Renal pelvis (tissue), 1 donor: ENCODE measurements at regions not wholly inside any gene's neighbourhood (a gene's known extent, or its start where the extent isn't known, plus 50 kb on each side); places are given as distances from the start of the nearest gene placed in this dataset.

Source experiments
- DNase-seq: peaks from one replicate; pipeline ENCODE4 v3.0.0-alpha.2; 2013

GRCh38 chr13:86946734-86947133 lies 724.4 kb upstream of the SLITRK5 start:
- DNase-seq: no peak

- DNase-seq: no peak
Observed at GRCh38 chr13:86954341-86954740, 716.8 kb upstream of the SLITRK5 start.

GRCh38 chr13:86960876-86961275 lies 710.3 kb upstream of the SLITRK5 start:
- no peak for DNase-seq

GRCh38 chr13:86974251-86974994 lies 696.7 kb upstream of the SLITRK5 start:
- no peak for DNase-seq

- no peak for DNase-seq
Observed at GRCh38 chr13:86974995-86975328, 696.2 kb upstream of the SLITRK5 start.

- DNase-seq: no peak
Observed at GRCh38 chr13:86976521-86977324, 694.4 kb upstream of the SLITRK5 start.

- no peak for DNase-seq
Observed at GRCh38 chr13:86986448-86986847, 684.7 kb upstream of the SLITRK5 start.

GRCh38 chr13:86992251-86992650 lies 678.9 kb upstream of the SLITRK5 start:
- DNase-seq: no peak

- DNase-seq: no peak
Observed at GRCh38 chr13:87003265-87003664, 667.9 kb upstream of the SLITRK5 start.

GRCh38 chr13:87005511-87005910 lies 665.7 kb upstream of the SLITRK5 start:
- no peak for DNase-seq

GRCh38 chr13:87035526-87035925 lies 635.6 kb upstream of the SLITRK5 start:
- no peak for DNase-seq

GRCh38 chr13:87042946-87043345 lies 628.2 kb upstream of the SLITRK5 start:
- no peak for DNase-seq

- DNase-seq: no peak
Observed at GRCh38 chr13:87052731-87053130, 618.4 kb upstream of the SLITRK5 start.

- DNase-seq: no peak
Observed at GRCh38 chr13:87057807-87058520, 613.2 kb upstream of the SLITRK5 start.

GRCh38 chr13:87058786-87059329 lies 612.3 kb upstream of the SLITRK5 start:
- DNase-seq: no peak

- no peak for DNase-seq
Observed at GRCh38 chr13:87078947-87079795, 592.0 kb upstream of the SLITRK5 start.

GRCh38 chr13:87080100-87080779 lies 590.9 kb upstream of the SLITRK5 start:
- DNase-seq: no peak

GRCh38 chr13:87084192-87084591 lies 587.0 kb upstream of the SLITRK5 start:
- DNase-seq: no peak

GRCh38 chr13:87087741-87088140 lies 583.4 kb upstream of the SLITRK5 start:
- DNase-seq: no peak

GRCh38 chr13:87089391-87089790 lies 581.8 kb upstream of the SLITRK5 start:
- no peak for DNase-seq

- no peak for DNase-seq
Observed at GRCh38 chr13:87093399-87093798, 577.8 kb upstream of the SLITRK5 start.
